Esophagus (tissue), 2 donors: ENCODE measurements at regions not wholly inside any gene's neighbourhood (a gene's known extent, or its start where the extent isn't known, plus 50 kb on each side); places are given as distances from the start of the nearest gene placed in this dataset.
"Not testable (repeated sequence)": the region's sequence is repeated elsewhere in the genome, so short reads cannot be mapped to it uniquely, and the experiment has no call there.

Experiments used
- H3K27ac ChIP-seq, 2 donors: one replicate each; pipeline ENCODE4 v1.5.1; 2013; ENCODE audit warnings: low read depth in 2 of 2, mild to moderate bottlenecking in 2 of 2, inconsistent platforms in 1 of 2, low read length in 1 of 2, moderate library complexity in 1 of 2
- H3K27me3 ChIP-seq, 2 donors: one replicate each; pipeline ENCODE4 v1.6.1; 2013; ENCODE audit warnings: low read length in 2 of 2, control low read depth in 1 of 2, mild to moderate bottlenecking in 1 of 2; ENCODE audit not compliant: insufficient read depth in 2 of 2, control insufficient read depth in 1 of 2
- H3K36me3 ChIP-seq, 2 donors: one replicate each; pipeline ENCODE4 v1.6.1; 2013; ENCODE audit warnings: low read length in 1 of 2; ENCODE audit not compliant: control insufficient read depth in 2 of 2, insufficient read depth in 2 of 2
- H3K4me1 ChIP-seq, 2 donors: one replicate each; pipeline ENCODE4 v1.6.1; 2013; ENCODE audit warnings: low read length in 1 of 2; ENCODE audit not compliant: control insufficient read depth in 2 of 2, insufficient read depth in 2 of 2
- H3K4me3 ChIP-seq, 2 donors: one replicate each; pipeline ENCODE4 v1.5.1; 2013; ENCODE audit warnings: low read length in 2 of 2, mild to moderate bottlenecking in 2 of 2, low read depth in 1 of 2, moderate library complexity in 1 of 2
- H3K9me3 ChIP-seq, 2 donors: one replicate each; pipeline ENCODE4 v1.6.1; 2013; ENCODE audit warnings: mild to moderate bottlenecking in 2 of 2, low read depth in 1 of 2, low read length in 1 of 2, moderate library complexity in 1 of 2; ENCODE audit not compliant: control insufficient read depth in 2 of 2, insufficient read depth in 1 of 2
- WGBS, 2 donors: extraction: QIAGEN DNeasy Blood & Tissue Kit; methylation state at CpG; one replicate each; pipeline ENCODE4 v1.1.7; 2013; 5-methylcytosine and 5-hydroxymethylcytosine counted together
- donor health status: healthy with polysubstance abuse.
- donor health status: Bipolar disorder and iron deficiency.

DNA sequence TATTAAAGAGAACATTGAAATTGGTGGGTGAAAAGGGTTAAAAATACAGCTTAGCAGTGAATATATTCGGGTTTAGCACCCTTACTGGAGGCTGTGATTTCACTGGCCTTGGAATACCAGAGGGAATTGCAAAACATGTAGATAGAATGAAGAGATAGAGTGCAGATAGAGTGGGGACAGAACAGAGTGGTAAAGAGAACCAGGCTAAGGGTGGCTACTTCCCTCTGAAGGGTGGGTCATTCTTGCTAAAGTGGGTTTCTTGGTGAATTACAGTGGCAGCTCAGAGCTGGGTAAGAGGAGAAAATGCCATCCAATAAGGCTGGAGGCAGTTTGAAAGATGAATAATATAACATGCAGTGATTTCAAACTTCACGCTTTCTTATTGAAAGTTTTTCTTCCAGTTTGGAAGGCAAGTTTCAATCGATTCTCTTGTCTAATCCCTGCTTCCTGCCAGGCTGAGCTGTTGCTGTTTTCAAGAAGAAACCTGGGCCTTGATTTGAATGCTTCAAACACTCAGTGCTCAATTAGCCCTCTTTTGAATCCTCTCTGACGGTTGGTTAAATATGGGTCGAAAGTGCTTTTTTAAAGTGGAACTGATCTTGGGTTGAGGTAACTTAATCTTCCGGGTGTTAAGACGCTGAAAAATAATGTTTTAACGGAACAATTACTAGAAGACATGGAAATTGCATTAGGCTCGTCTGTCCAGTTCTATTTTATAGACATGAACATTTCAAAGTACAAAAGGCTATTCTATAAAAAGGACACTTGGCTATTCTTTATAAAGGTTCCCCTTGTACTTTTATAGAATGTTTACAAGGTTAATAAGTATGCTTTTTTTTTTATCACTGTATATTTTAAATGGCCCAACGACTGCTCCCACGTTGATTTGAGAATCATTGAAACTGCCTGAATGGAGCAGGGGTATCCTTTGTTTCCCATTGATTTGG is 203.3 kb downstream of the BCAS1 start:
- H3K4me1 ChIP-seq = peaks cover 0 to 4% of the 10 kb centered on the region in 2 donors
- no peaks in the 10 kb centered on the region for H3K9me3 ChIP-seq
- no peak overlapping the region for H3K4me3 ChIP-seq
- no peaks in the 10 kb centered on the region for H3K36me3 ChIP-seq
- H3K27ac ChIP-seq = peak overlapping the region; percentile 82 to 87
- WGBS, 2 donors = 19 to 30% methylated on average over 11 of the region's 11 CpGs
- H3K27me3 ChIP-seq = no peaks in the 10 kb centered on the region

DNA sequence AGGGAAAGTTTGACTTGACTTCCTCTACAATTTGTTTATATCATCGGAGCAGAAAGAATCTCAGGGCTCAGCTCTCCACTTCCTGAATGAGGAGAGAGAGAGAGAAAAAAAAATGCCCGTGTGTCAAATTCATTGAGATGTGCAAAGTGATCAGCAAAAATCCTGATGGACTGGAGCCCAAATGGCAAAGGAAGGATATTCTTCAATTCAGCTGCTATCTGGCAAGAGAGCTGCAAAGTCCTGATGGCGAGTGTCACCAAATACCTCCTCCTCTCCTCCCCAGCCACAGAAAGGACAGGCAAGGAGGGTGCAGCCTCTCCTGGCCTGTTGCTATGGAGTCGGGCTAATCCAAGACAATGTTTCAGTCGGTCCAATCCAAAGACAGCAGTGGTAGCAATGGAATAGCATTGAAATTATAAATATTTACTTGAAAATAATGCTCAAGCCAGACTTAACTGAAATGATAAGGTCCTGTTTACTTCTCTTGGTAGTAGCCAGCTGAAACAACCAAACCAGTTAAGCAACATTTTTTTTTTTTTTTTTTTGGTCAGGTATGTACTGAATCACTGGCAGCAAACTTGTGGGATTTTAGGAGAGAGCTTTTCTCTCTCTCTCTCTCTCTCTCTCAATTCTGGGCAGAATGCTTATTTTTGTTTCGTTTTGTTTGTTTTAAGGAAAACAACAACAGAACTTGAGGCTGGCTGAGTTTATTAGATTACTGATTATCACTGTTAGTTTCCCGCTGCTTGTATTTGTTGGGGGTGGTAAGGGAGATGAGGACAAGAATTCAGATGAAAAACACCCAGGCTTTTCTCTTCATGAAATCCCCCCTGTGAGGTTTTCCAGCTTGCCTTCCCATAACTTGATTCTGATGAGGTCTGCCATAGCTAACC is 204.2 kb downstream of the BCAS1 start:
- Histone ChIP-seq H3K27me3 (no peaks in the 10 kb centered on the region), H3K27ac (peak overlapping the region; percentile 87 to 89), H3K4me3 (no peak overlapping the region), H3K4me1 (peaks cover 0 to 4% of the 10 kb centered on the region in 2 donors), H3K36me3 (no peaks in the 10 kb centered on the region), H3K9me3 (no peaks in the 10 kb centered on the region)
- 12% methylated on average over 7 of the region's 7 CpGs for WGBS, 2 donors

DNA sequence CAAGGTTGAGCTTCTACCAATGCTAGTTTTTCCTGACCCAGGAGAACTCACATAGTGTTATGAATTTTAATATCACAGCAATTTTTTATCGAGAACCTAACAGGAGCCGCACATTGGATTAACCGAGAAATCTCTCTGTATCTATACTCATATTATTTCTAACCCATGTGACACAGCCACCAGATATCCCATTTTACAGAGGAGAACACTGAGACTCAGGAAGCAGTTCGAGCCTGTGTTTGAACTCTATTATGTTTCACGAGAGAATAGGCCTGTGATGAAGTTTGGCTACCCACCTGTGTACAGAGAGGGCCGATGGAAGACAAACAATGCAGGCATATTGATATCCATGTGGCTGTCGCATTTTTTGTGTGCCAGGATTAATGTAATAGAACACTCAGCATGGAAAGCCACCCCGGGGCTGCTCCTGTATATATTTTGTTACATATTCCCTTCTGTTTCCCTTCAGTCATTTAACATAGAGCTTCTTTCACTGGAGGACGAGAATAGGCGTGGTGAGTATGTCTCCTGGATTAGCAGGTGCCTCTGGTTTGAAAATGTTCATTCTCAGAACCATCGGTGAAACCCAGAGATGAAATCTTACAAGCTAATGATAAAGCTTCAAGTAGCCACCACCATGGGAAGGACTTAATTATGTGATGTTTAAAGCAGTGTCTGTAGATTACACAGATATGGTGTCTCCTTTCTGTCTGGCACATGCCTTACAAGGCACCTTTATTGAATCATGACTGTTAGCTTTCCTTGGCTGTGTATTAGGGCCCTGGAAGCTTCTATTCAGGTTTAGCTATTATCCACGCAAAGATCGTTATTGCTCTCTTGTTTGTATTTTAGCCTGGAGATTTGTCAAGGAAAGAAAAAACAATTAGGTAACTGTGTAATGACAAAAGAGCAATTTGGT is 205.4 kb downstream of the BCAS1 start:
- H3K27me3 ChIP-seq, H3K4me1 ChIP-seq, H3K36me3 ChIP-seq, H3K9me3 ChIP-seq, H3K4me3 ChIP-seq: not testable (repeated sequence)
- peak overlapping the region; percentile 61 to 88 for H3K27ac ChIP-seq
- WGBS, 2 donors = 60 to 65% methylated on average over 13 of the region's 13 CpGs

DNA sequence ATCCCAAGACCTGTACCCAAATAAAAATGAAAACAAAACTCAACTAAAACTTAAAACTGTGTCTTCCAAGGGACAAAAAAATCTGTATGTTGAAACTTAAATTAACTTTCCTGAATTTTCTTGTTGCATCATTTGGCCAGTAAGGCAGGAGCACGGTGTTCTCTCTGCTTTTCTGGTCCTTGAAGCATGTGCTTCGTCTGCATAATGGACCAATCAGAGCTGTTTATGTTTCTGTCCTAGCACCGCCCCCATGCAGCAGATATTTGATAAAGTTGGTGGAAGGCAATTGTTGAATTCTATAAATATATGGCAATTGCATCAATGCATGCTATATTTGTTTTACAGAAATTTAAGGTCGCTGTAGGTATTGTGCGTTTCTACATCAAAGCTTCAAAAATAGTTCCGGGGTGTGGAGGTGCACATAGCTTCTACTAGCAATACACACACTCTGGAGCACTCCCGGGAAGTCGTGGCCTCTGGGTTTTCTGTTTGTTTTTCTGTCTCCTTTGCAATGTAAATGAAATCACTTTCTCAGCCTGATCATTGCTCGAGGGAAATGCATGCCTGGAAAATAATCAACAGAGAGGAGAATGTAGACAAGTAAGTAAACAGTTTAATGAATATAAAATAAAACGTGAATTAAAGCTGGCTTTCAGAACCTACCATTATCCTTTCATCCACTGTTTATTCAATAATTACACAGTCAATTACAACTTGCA is 206.3 kb downstream of the BCAS1 start:
- not testable (repeated sequence) for H3K36me3 ChIP-seq, H3K4me1 ChIP-seq, H3K9me3 ChIP-seq, H3K27me3 ChIP-seq, H3K27ac ChIP-seq, H3K4me3 ChIP-seq
- WGBS, 2 donors = 38 to 47% methylated on average over 10 of the region's 10 CpGs

DNA sequence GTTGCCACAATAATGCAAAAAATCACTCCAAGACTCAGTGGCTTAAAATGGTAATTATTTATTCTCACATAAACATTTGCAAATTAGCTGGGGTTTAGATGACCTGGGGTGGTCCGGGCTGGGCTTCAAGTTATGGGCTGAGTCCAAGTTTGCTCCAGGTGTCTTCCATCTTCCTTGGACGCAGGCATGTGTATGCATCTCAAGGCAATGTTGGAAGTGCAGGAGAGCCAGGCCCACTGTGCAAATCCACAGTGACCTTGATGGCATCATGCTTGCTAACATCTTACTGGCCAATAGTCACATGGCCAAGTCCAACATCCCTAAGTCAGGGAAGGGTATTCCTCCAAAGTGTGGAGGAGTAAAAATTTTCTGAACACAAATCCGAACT is 206.9 kb downstream of the BCAS1 start:
- H3K4me3 ChIP-seq, H3K27me3 ChIP-seq, H3K27ac ChIP-seq, H3K36me3 ChIP-seq, H3K9me3 ChIP-seq, H3K4me1 ChIP-seq: not testable (repeated sequence)
- 68 to 83% methylated on average over 3 of the region's 3 CpGs for WGBS, 2 donors

DNA sequence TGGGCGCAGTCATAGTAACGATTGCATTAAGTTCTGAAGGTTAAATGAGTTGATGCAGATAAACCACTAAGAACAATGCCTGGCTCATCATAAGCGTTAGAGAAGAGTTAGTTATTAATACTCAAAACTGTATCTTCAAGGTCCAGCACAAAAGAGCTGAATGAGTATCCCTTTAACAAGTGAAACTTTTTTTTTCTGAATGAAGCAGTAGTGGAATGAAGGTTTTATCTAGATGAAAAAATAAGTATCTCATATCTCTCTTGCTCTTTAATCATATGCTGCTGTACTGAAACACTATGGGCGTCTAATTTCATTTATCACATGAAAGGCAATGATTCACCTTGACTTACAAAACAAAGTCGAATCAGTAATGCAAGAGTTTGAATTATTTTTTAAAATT is 207.4 kb downstream of the BCAS1 start:
- not testable (repeated sequence) for H3K27ac ChIP-seq, H3K9me3 ChIP-seq, H3K36me3 ChIP-seq, H3K27me3 ChIP-seq, H3K4me3 ChIP-seq, H3K4me1 ChIP-seq
- 78 to 82% methylated on average over 5 of the region's 5 CpGs for WGBS, 2 donors

DNA sequence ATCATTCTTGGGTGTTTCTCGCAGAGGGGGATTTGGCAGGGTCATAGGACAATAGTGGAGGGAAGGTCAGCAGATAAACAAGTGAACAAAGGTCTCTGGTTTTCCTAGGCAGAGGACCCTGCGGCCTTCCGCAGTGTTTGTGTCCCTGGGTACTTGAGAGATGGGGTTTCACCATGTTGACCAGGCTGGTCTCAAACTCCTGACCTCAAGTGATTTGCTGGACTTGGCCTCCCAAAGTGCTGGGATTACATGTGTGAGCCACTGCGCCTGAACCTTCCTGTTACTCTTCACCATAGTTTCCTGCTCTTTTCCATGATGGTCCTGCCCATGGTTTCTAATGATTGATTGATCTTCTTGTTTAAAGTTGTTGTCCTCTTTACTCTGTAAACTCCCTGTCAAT is 207.9 kb downstream of the BCAS1 start:
- H3K9me3 ChIP-seq, H3K4me3 ChIP-seq, H3K27me3 ChIP-seq, H3K4me1 ChIP-seq, H3K27ac ChIP-seq, H3K36me3 ChIP-seq: not testable (repeated sequence)
- WGBS, 2 donors = 96 to 97% methylated on average over 4 of the region's 4 CpGs

DNA sequence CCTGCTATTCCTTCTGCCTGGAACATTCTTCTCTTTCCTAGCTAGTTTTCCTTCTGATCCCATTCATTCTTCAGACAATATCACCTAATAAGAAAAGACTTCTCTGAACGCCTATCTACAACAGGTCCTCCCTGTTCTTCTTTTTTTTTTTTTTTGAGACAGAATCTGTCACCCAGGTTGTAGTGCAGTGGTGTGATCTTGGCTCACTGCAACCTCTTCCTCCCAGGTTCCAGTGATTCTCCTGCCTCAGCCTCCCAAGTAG is 208.3 kb downstream of the BCAS1 start:
- not testable (repeated sequence) for H3K27me3 ChIP-seq, H3K27ac ChIP-seq, H3K4me1 ChIP-seq, H3K9me3 ChIP-seq, H3K36me3 ChIP-seq, H3K4me3 ChIP-seq
- WGBS, 2 donors = 95% methylated on average over 1 of the region's 1 CpG

DNA sequence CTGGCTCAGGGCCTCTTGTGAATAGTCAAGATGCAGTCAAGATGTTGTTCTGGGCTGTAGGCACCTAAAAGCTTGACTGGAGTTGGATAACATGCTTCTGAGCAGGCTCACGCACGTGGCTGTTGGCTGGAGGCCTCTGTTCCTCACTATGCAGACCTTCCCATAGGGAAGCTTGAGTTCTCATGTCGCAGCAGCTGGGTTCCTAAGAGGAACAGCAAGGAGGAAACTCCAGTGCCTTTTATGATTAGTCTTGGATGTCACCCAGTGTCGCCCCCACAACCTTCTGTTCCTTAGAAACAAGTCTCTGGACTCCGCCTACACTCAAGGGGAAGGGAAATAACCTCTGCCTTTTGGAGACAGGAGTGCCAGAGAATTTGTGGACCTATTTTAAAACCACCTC is 210.7 kb downstream of the BCAS1 start:
- no peaks in the 10 kb centered on the region for H3K36me3 ChIP-seq
- H3K27me3 ChIP-seq = no peaks in the 10 kb centered on the region
- WGBS, 2 donors = 46 to 63% methylated on average over 5 of the region's 5 CpGs
- peak overlapping the region in 1 of 2 donors; percentile 1 for H3K27ac ChIP-seq
- H3K4me3 ChIP-seq = no peak overlapping the region
- H3K4me1 ChIP-seq = no peaks in the 10 kb centered on the region
- H3K9me3 ChIP-seq = no peaks in the 10 kb centered on the region
